ENCODE measurements at regions not wholly inside any gene's neighbourhood (a gene's known extent, or its start where the extent isn't known, plus 50 kb on each side); places are given as distances from the start of the nearest gene placed in this dataset.

GRCh38 chr9:84151640-84152039 is 171.0 kb downstream of the RMI1 start:
- TF ChIP-seq POLR2A (IDR thresholded peaks at IDR 0.05), result no peak
- TF ChIP-seq CTCF (IDR thresholded peaks at IDR 0.05), result no peak
- no peak overlapping the region for H3K4me3 ChIP-seq (ENCODE audit: low read depth, poor library complexity, severe bottlenecking)
- 85 to 92% methylated on average over 5 of the region's 5 CpGs for WGBS, 2 donors
- intact Hi-C loops (cut with DNase I; ENCODE audit: low total_unique reads), result no loop called here
- DNase-seq (ENCODE audit: low spot score in 2 of 2), result no peak

GRCh38 chr9:84152204-84152603 is 171.6 kb downstream of the RMI1 start:
- no peak for DNase-seq (ENCODE audit: low spot score in 2 of 2)
- H3K4me3 ChIP-seq (ENCODE audit: low read depth, poor library complexity, severe bottlenecking), result no peak overlapping the region
- TF ChIP-seq POLR2A (IDR thresholded peaks at IDR 0.05) (no peak), CTCF (IDR thresholded peaks at IDR 0.05) (no peak)
- intact Hi-C loops (cut with DNase I; ENCODE audit: low total_unique reads), result no loop called here
- WGBS, 2 donors, result 63 to 71% methylated on average over 1 of the region's 1 CpG

- 85 to 96% methylated on average over 1 of the region's 1 CpG for WGBS, 2 donors
- no peak overlapping the region for H3K4me3 ChIP-seq (ENCODE audit: low read depth, poor library complexity, severe bottlenecking)
- no peak for TF ChIP-seq POLR2A (IDR thresholded peaks at IDR 0.05)
- TF ChIP-seq CTCF (IDR thresholded peaks at IDR 0.05), result no peak
- intact Hi-C loops (cut with DNase I; ENCODE audit: low total_unique reads), result no loop called here
- no peak for DNase-seq (ENCODE audit: low spot score in 2 of 2)
These were observed 173.3 kb downstream of the RMI1 start for GRCh38 chr9:84153885-84154284.

- intact Hi-C loops (cut with DNase I; ENCODE audit: low total_unique reads), result no loop called here
- no peak for TF ChIP-seq CTCF (IDR thresholded peaks at IDR 0.05)
- no peak for TF ChIP-seq POLR2A (IDR thresholded peaks at IDR 0.05)
- WGBS, 2 donors, result 88 to 91% methylated on average over 3 of the region's 3 CpGs
- no peak overlapping the region for H3K4me3 ChIP-seq (ENCODE audit: low read depth, poor library complexity, severe bottlenecking)
- no peak for DNase-seq (ENCODE audit: low spot score in 2 of 2)
These were observed 173.7 kb downstream of the RMI1 start for GRCh38 chr9:84154320-84154719.

- intact Hi-C loops (cut with DNase I; ENCODE audit: low total_unique reads), result no loop called here
These were observed 177.4 kb downstream of the SLC28A3 start for GRCh38 chr9:84163052-84163650.

More at GRCh38 chr9:84163052-84163650, 177.4 kb downstream of the SLC28A3 start:
- TF ChIP-seq CTCF (IDR thresholded peaks at IDR 0.05) (no peak), POLR2A (IDR thresholded peaks at IDR 0.05) (no peak)
- 61 to 71% methylated on average over 5 of the region's 5 CpGs for WGBS, 2 donors
- DNase-seq (ENCODE audit: low spot score in 2 of 2), result no peak
- no peak overlapping the region for H3K4me3 ChIP-seq (ENCODE audit: low read depth, poor library complexity, severe bottlenecking)

Data from lower leg skin (tissue), 4 donors.